H9 (cell line): ENCODE measurements at regions not wholly inside any gene's neighbourhood (a gene's known extent, or its start where the extent isn't known, plus 50 kb on each side); places are given as distances from the start of the nearest gene placed in this dataset.

Experiments used
- DNase-seq: peaks from one replicate; pipeline ENCODE4 v3.0.0-alpha.2; 2017
- H2AFZ ChIP-seq: one replicate; pipeline ENCODE4 v1.6.1; 2013; ENCODE audit warnings: mild to moderate bottlenecking, low read length, control low read depth, moderate library complexity
- H2AK5ac ChIP-seq: 2 replicates; pipeline ENCODE4 v1.6.1; 2013; ENCODE audit warnings: low read length, control low read depth, mixed read lengths; ENCODE audit not compliant: insufficient read length
- H2BK120ac ChIP-seq: one replicate; pipeline ENCODE4 v1.6.1; 2013; ENCODE audit warnings: low read depth, mild to moderate bottlenecking, low read length, control low read depth, inconsistent platforms; ENCODE audit not compliant: poor library complexity, severe bottlenecking
- H2BK12ac ChIP-seq: 2 replicates; pipeline ENCODE4 v1.6.1; 2013; ENCODE audit warnings: low read length, control low read depth, mixed read lengths, low read depth; ENCODE audit not compliant: insufficient read length
- H2BK15ac ChIP-seq: 2 replicates; pipeline ENCODE4 v1.6.1; 2013; ENCODE audit warnings: low read depth, low read length, control low read depth
- H2BK20ac ChIP-seq: one replicate; pipeline ENCODE4 v1.6.1; 2013; ENCODE audit warnings: low read depth, mild to moderate bottlenecking, low read length, control low read depth, inconsistent platforms; ENCODE audit not compliant: poor library complexity, severe bottlenecking
- H2BK5ac ChIP-seq: 2 replicates; pipeline ENCODE4 v1.6.1; 2013; ENCODE audit warnings: low read length, control low read depth, mixed read lengths; ENCODE audit not compliant: insufficient read length
- H3K14ac ChIP-seq: 2 replicates; pipeline ENCODE4 v1.6.1; 2013; ENCODE audit warnings: low read length, control low read depth; ENCODE audit not compliant: insufficient read depth
- H3K18ac ChIP-seq: 2 replicates; pipeline ENCODE4 v1.6.1; 2013; ENCODE audit warnings: low read depth, mild to moderate bottlenecking, mixed read lengths, low read length, control low read depth; ENCODE audit not compliant: insufficient read length
- H3K23ac ChIP-seq: 2 replicates; pipeline ENCODE4 v1.6.1; 2013; ENCODE audit warnings: low read length, control low read depth, mixed read lengths, low read depth; ENCODE audit not compliant: insufficient read length
- H3K23me2 ChIP-seq: 2 replicates; pipeline ENCODE4 v1.6.1; 2013; ENCODE audit warnings: low read depth, mild to moderate bottlenecking, mixed read lengths, low read length, control low read depth; ENCODE audit not compliant: insufficient read length, poor library complexity, severe bottlenecking
- H3K27ac ChIP-seq: 2 replicates; pipeline ENCODE4 v1.5.1; 2013; ENCODE audit warnings: low read length, control low read depth, mixed read lengths, low read depth; ENCODE audit not compliant: insufficient read length
- H3K27me3 ChIP-seq: 2 replicates; pipeline ENCODE4 v1.6.1; 2013; ENCODE audit warnings: low read length, control low read depth, inconsistent platforms; ENCODE audit not compliant: insufficient read depth
- H3K4ac ChIP-seq: 2 replicates; pipeline ENCODE4 v1.6.1; 2013; ENCODE audit warnings: low read depth, mild to moderate bottlenecking, control low read depth, inconsistent platforms, low read length, moderate library complexity
- H3K4me1 ChIP-seq: 2 replicates; pipeline ENCODE4 v1.6.1; 2013; ENCODE audit warnings: low read length, control low read depth, inconsistent platforms; ENCODE audit not compliant: insufficient read depth
- H3K4me2 ChIP-seq: 2 replicates; pipeline ENCODE4 v1.6.1; 2013; ENCODE audit warnings: low read length, control low read depth, mixed read lengths; ENCODE audit not compliant: insufficient read length, insufficient read depth
- H3K56ac ChIP-seq: 2 replicates; pipeline ENCODE4 v1.6.1; 2013; ENCODE audit warnings: low read depth, mild to moderate bottlenecking, mixed read lengths, low read length, control low read depth; ENCODE audit not compliant: insufficient read length
- H3K79me1 ChIP-seq: 2 replicates; pipeline ENCODE4 v1.6.1; 2013; ENCODE audit warnings: low read depth, mild to moderate bottlenecking, moderate library complexity, low read length, control low read depth, inconsistent platforms; ENCODE audit not compliant: insufficient read depth, poor library complexity, severe bottlenecking
- H3K79me2 ChIP-seq: 2 replicates; pipeline ENCODE4 v1.6.1; 2013; ENCODE audit warnings: low read length, control low read depth, inconsistent platforms; ENCODE audit not compliant: insufficient read depth
- H3K9ac ChIP-seq: 2 replicates; pipeline ENCODE4 v1.6.1; 2013; ENCODE audit warnings: low read length, control low read depth, mixed read lengths; ENCODE audit not compliant: insufficient read length; ENCODE audit errors: extremely low read depth
- H3K9me3 ChIP-seq: one replicate; pipeline ENCODE4 v1.6.1; 2013; ENCODE audit warnings: low read depth, low read length, inconsistent platforms; ENCODE audit not compliant: control insufficient read depth
- H3T11ph ChIP-seq: one replicate; pipeline ENCODE4 v1.6.1; 2013; ENCODE audit warnings: mild to moderate bottlenecking, low read length, control low read depth, inconsistent platforms
- H4K20me1 ChIP-seq: one replicate; pipeline ENCODE4 v1.6.1; 2013; ENCODE audit not compliant: control insufficient read depth, insufficient read length, insufficient read depth
- H4K5ac ChIP-seq: 2 replicates; pipeline ENCODE4 v1.6.1; 2013; ENCODE audit warnings: low read depth, mild to moderate bottlenecking, mixed read lengths, low read length, control low read depth; ENCODE audit not compliant: insufficient read length
- H4K8ac ChIP-seq: replicated peaks from 2 replicates; pipeline ENCODE4 v1.6.1; 2013; ENCODE audit warnings: low read length, control low read depth, mixed read lengths, low read depth; ENCODE audit not compliant: insufficient read length
- H4K91ac ChIP-seq: 2 replicates; pipeline ENCODE4 v1.6.1; 2013; ENCODE audit warnings: low read depth, mild to moderate bottlenecking, moderate library complexity, mixed read lengths, low read length, control low read depth; ENCODE audit not compliant: insufficient read length
- H3K27ac Mint-ChIP-seq, 3 experiments: 2 replicates in 2 of 3; 3 replicates in 1 of 3; pipeline ENCODE4 v1.8.0; 2020 to 2021; ENCODE audit warnings: mixed read lengths in 3 of 3, mild to moderate bottlenecking in 1 of 3, moderate library complexity in 1 of 3
- H3K27me3 Mint-ChIP-seq: 2 replicates; pipeline ENCODE4 v1.8.0; 2021; ENCODE audit warnings: low read depth, mild to moderate bottlenecking, moderate library complexity, mixed read lengths
- H3K36me3 Mint-ChIP-seq, 3 experiments: 2 replicates in 2 of 3; 3 replicates in 1 of 3; pipeline ENCODE4 v1.8.0; 2020 to 2021; ENCODE audit warnings: low read depth in 3 of 3, mixed read lengths in 3 of 3; ENCODE audit not compliant: insufficient read depth in 1 of 3
- H3K4me1 Mint-ChIP-seq, 2 experiments: 2 replicates each; pipeline ENCODE4 v1.8.0; 2020; ENCODE audit warnings: mixed read lengths in 2 of 2
- H3K4me3 Mint-ChIP-seq, 2 experiments: 2 replicates in 1 of 2; 3 replicates in 1 of 2; pipeline ENCODE4 v1.8.0; 2020 to 2021; ENCODE audit warnings: mild to moderate bottlenecking in 2 of 2, mixed read lengths in 2 of 2, moderate library complexity in 1 of 2
- H3K9me3 Mint-ChIP-seq, 2 experiments: 2 replicates in 1 of 2; 3 replicates in 1 of 2; pipeline ENCODE4 v1.8.0; 2020; ENCODE audit warnings: mild to moderate bottlenecking in 2 of 2, mixed read lengths in 2 of 2, moderate library complexity in 1 of 2
- CTCF ChIP-seq: fragments of 200-600 bp; sonication (generic); conservative IDR thresholded peaks from 3 replicates; pipeline ENCODE4 v1.8.0; 2021; ENCODE audit warnings: antibody characterized with exemption, mild to moderate bottlenecking
- WGBS: extraction: QIAGEN DNeasy Blood & Tissue Kit; methylation state at CpG from one replicate; pipeline ENCODE4 v1.1.7; 2013; ENCODE audit warnings: missing lambda C conversion rate, low lambda C conversion rate, mixed read lengths; ENCODE audit not compliant: insufficient read length; ENCODE audit errors: extremely low coverage; 5-methylcytosine and 5-hydroxymethylcytosine counted together

GRCh38 chr2:175439416-175439815 is 257.9 kb upstream of the ATP5MC3 start:
- Histone ChIP-seq H3K27ac (no peak overlapping the region), H3K9me3 (no peaks in the 10 kb centered on the region), H2AK5ac (no peak overlapping the region), H3K14ac (no peak overlapping the region), H3K56ac (no peak overlapping the region), H3K27me3 (no peaks in the 10 kb centered on the region; the same call in 1 of the 2 replicates), H3K79me2 (no peaks in the 10 kb centered on the region), H3K9ac (no peak overlapping the region), H4K8ac (no peak overlapping the region), H3K4ac (no peak overlapping the region), H4K5ac (no peak overlapping the region), H2AFZ (no peak overlapping the region), H3K23ac (no peak overlapping the region), H3K23me2 (no peaks in the 10 kb centered on the region), H3K4me1 (no peaks in the 10 kb centered on the region; the same call in 1 of the 2 replicates), H3K79me1 (no peaks in the 10 kb centered on the region), H4K91ac (no peak overlapping the region), H2BK120ac (no peak overlapping the region), H2BK15ac (no peak overlapping the region), H4K20me1 (no peaks in the 10 kb centered on the region), H2BK12ac (no peak overlapping the region), H3K18ac (no peak overlapping the region), H3T11ph (no peak overlapping the region), H3K4me2 (no peak overlapping the region), H2BK5ac (no peak overlapping the region), H2BK20ac (no peak overlapping the region)
- no peak overlapping the region for H3K4me3 Mint-ChIP-seq
- no peaks in the 10 kb centered on the region for H3K36me3 Mint-ChIP-seq
- H3K4me1 Mint-ChIP-seq = peaks cover 14 to 24% of the 10 kb centered on the region in 2 experiments
- no peak overlapping the region for H3K27ac Mint-ChIP-seq
- no CpG with 5 or more reads among the region's 1 CpG for WGBS
- peak; percentile 35; the same call in 2 of the 3 replicates for TF ChIP-seq CTCF
- peaks cover 2% of the 10 kb centered on the region for H3K27me3 Mint-ChIP-seq
- DNase-seq = no peak
- H3K9me3 Mint-ChIP-seq = no peaks in the 10 kb centered on the region
